Loucy (cell line): ENCODE measurements at regions not wholly inside any gene's neighbourhood (a gene's known extent, or its start where the extent isn't known, plus 50 kb on each side); places are given as distances from the start of the nearest gene placed in this dataset.

ENCODE experiments used
- H2AFZ ChIP-seq: fragments of 200-600 bp; sonication (generic); 2 replicates; pipeline ENCODE4 v1.6.0; 2016; ENCODE audit warnings: antibody characterized with exemption, mild to moderate bottlenecking, low read length, moderate library complexity
- H3F3A ChIP-seq: fragments of 200-600 bp; 2 replicates; pipeline ENCODE4 v1.6.0; 2016; ENCODE audit warnings: antibody characterized with exemption, low read depth, mild to moderate bottlenecking
- H3K27me3 ChIP-seq: fragments of 200-600 bp; sonication (generic); 2 replicates; pipeline ENCODE4 v1.6.1; 2014; ENCODE audit warnings: low read length, mild to moderate bottlenecking; ENCODE audit not compliant: insufficient read depth, poor library complexity, severe bottlenecking
- H3K36me3 ChIP-seq: fragments of 200-600 bp; sonication (generic); 2 replicates; pipeline ENCODE4 v1.6.1; 2016; ENCODE audit warnings: low read length; ENCODE audit not compliant: insufficient read depth
- H3K4me1 ChIP-seq: fragments of 200-600 bp; sonication (generic); 2 replicates; pipeline ENCODE4 v1.5.1; 2014; ENCODE audit warnings: low read length, mild to moderate bottlenecking; ENCODE audit not compliant: insufficient read depth, poor library complexity, severe bottlenecking
- H3K4me2 ChIP-seq: fragments of 200-600 bp; sonication (generic); 2 replicates; pipeline ENCODE4 v1.6.0; 2014; ENCODE audit warnings: antibody characterized with exemption, low read length, low read depth, mild to moderate bottlenecking; ENCODE audit not compliant: poor library complexity, severe bottlenecking
- H3K4me3 ChIP-seq: fragments of 200-600 bp; sonication (generic); 2 replicates; pipeline ENCODE4 v1.5.1; 2014; ENCODE audit warnings: low read length, mild to moderate bottlenecking, mixed read lengths; ENCODE audit not compliant: poor library complexity, severe bottlenecking
- H3K79me2 ChIP-seq: fragments of 200-600 bp; sonication (generic); 2 replicates; pipeline ENCODE4 v1.6.1; 2014; ENCODE audit warnings: low read length; ENCODE audit not compliant: insufficient read depth
- H3K9ac ChIP-seq: fragments of 200-600 bp; sonication (generic); 2 replicates; pipeline ENCODE4 v1.6.0; 2014; ENCODE audit warnings: mild to moderate bottlenecking, low read depth, low read length, moderate library complexity; ENCODE audit not compliant: poor library complexity, severe bottlenecking
- H3K9me2 ChIP-seq: fragments of 200-600 bp; sonication (generic); replicated peaks from 2 replicates; pipeline ENCODE4 v1.6.1; 2016; ENCODE audit warnings: low read depth, low read length, mixed read lengths
- H3K9me3 ChIP-seq: fragments of 200-600 bp; sonication (generic); 2 replicates; pipeline ENCODE4 v1.6.1; 2014; ENCODE audit warnings: mild to moderate bottlenecking, antibody characterized with exemption, low read length, low read depth; ENCODE audit not compliant: insufficient read depth
- H4K20me1 ChIP-seq: fragments of 200-600 bp; sonication (generic); 2 replicates; pipeline ENCODE4 v1.6.0; 2014; ENCODE audit warnings: antibody characterized with exemption, low read length, mild to moderate bottlenecking; ENCODE audit not compliant: insufficient read depth, poor library complexity, severe bottlenecking
- CTCF ChIP-seq: fragments of 200-600 bp; sonication (generic); conservative IDR thresholded peaks from 2 replicates; pipeline ENCODE4 v1.5.1; 2014; ENCODE audit warnings: mild to moderate bottlenecking, antibody characterized with exemption, low read length
- EZH2phosphoT487 ChIP-seq: fragments of 200-600 bp; IDR thresholded peaks from 2 replicates; pipeline ENCODE4 v1.6.1; 2018; ENCODE audit warnings: antibody characterized with exemption, mild to moderate bottlenecking, moderate library complexity, borderline replicate concordance

- Histone ChIP-seq H3K4me3 (no peak overlapping the region), H3F3A (no peaks in the 10 kb centered on the region), H3K9me3 (0 out of 2 replicates have a peak, but pooled peaks cover 4% of the 10 kb centered on the region), H3K79me2 (no peaks in the 10 kb centered on the region), H3K9me2 (no peaks in the 10 kb centered on the region), H3K4me1 (no peaks in the 10 kb centered on the region), H3K27me3 (no peaks in the 10 kb centered on the region), H2AFZ (no peak overlapping the region), H3K4me2 (no peak overlapping the region), H4K20me1 (no peaks in the 10 kb centered on the region), H3K9ac (no peak overlapping the region), H3K36me3 (no peaks in the 10 kb centered on the region)
- TF ChIP-seq EZH2phosphoT487 (no peak), CTCF (no peak)
These were observed 54.5 kb upstream of the CXCL12 start for GRCh38 chr10:44439239-44439957.

DNA sequence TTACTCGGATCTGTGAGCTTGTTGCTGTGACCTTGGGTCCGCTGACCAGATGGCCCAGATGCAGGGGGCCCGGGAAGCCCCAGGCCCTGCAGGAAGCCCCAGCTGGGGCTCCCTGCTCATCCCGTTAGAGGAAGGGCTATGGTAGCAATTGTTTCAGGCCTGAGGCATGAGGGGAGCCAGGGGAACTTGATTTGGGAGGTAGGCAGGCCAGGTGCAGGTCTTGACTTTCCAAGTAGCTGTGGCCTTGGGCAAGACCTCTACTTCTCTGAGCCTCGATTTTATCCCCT lies 55.0 kb upstream of the CXCL12 start:
- H3F3A ChIP-seq, result no peaks in the 10 kb centered on the region
- H3K79me2 ChIP-seq, result no peaks in the 10 kb centered on the region
- H2AFZ ChIP-seq, result no peak overlapping the region
- no peak overlapping the region for H3K4me2 ChIP-seq
- TF ChIP-seq CTCF (no peak), EZH2phosphoT487 (no peak)
- H3K4me3 ChIP-seq, result no peak overlapping the region
- no peaks in the 10 kb centered on the region for H3K4me1 ChIP-seq
- no peaks in the 10 kb centered on the region for H3K27me3 ChIP-seq
- H3K9me3 ChIP-seq, result peaks cover 6% of the 10 kb centered on the region; the same call in 1 of the 2 replicates
- no peaks in the 10 kb centered on the region for H3K9me2 ChIP-seq
- no peaks in the 10 kb centered on the region for H4K20me1 ChIP-seq
- no peaks in the 10 kb centered on the region for H3K36me3 ChIP-seq
- H3K9ac ChIP-seq, result no peak overlapping the region

GRCh38 chr10:44457259-44457658 lies 72.4 kb upstream of the CXCL12 start:
- no peaks in the 10 kb centered on the region for H3K9me3 ChIP-seq
- no peaks in the 10 kb centered on the region for H3K9me2 ChIP-seq
- TF ChIP-seq CTCF, result peak; percentile 16; the same call in 1 of the 2 replicates
- no peak for TF ChIP-seq EZH2phosphoT487
- no peaks in the 10 kb centered on the region for H3K79me2 ChIP-seq
- no peak overlapping the region for H2AFZ ChIP-seq
- no peaks in the 10 kb centered on the region for H4K20me1 ChIP-seq
- no peak overlapping the region for H3K9ac ChIP-seq
- no peak overlapping the region for H3K4me3 ChIP-seq
- H3K36me3 ChIP-seq, result no peaks in the 10 kb centered on the region
- H3K4me1 ChIP-seq, result no peaks in the 10 kb centered on the region
- H3K27me3 ChIP-seq, result no peaks in the 10 kb centered on the region
- no peaks in the 10 kb centered on the region for H3F3A ChIP-seq
- H3K4me2 ChIP-seq, result no peak overlapping the region
